IPS DF 6.9 (cell line): ENCODE measurements at regions not wholly inside any gene's neighbourhood (a gene's known extent, or its start where the extent isn't known, plus 50 kb on each side); places are given as distances from the start of the nearest gene placed in this dataset.
"Not testable (repeated sequence)": the region's sequence is repeated elsewhere in the genome, so short reads cannot be mapped to it uniquely, and the experiment has no call there.

ENCODE experiments used
- DNase-seq: peaks from one replicate; pipeline ENCODE4 v3.0.0-alpha.2; 2013; ENCODE audit warnings: low read depth, low spot score
- H3K27ac ChIP-seq: one replicate; pipeline ENCODE4 v1.5.1; 2013; ENCODE audit warnings: low read length, control low read depth
- H3K27me3 ChIP-seq: 2 replicates; pipeline ENCODE4 v1.6.1; 2013; ENCODE audit warnings: mild to moderate bottlenecking, low read length; ENCODE audit not compliant: control insufficient read depth, insufficient read depth
- H3K36me3 ChIP-seq: 2 replicates; pipeline ENCODE4 v1.6.1; 2013; ENCODE audit warnings: low read length; ENCODE audit not compliant: control insufficient read depth, insufficient read depth
- H3K4me1 ChIP-seq: 2 replicates; pipeline ENCODE4 v1.6.1; 2013; ENCODE audit warnings: low read length; ENCODE audit not compliant: control insufficient read depth, insufficient read depth
- H3K4me3 ChIP-seq: 2 replicates; pipeline ENCODE4 v1.5.1; 2013; ENCODE audit warnings: mild to moderate bottlenecking, low read length
- H3K9me3 ChIP-seq: 2 replicates; pipeline ENCODE4 v1.6.1; 2013; ENCODE audit warnings: low read length, inconsistent platforms; ENCODE audit not compliant: control insufficient read depth, insufficient read depth
- WGBS: extraction: QIAGEN DNeasy Blood & Tissue Kit; methylation state at CpG from one replicate; pipeline ENCODE4 v1.1.7; 2013; ENCODE audit warnings: mixed read lengths, missing lambda C conversion rate; ENCODE audit not compliant: insufficient read length, insufficient coverage; 5-methylcytosine and 5-hydroxymethylcytosine counted together

GRCh38 chr3:79957066-79957465, 189.3 kb upstream of the ROBO1 start:
- WGBS, result no CpG with 5 or more reads among the region's 6 CpGs
- H3K27ac ChIP-seq, result no peak overlapping the region

GRCh38 chr3:79954756-79955155, 187.0 kb upstream of the ROBO1 start:
- DNase-seq, result no peak
- Histone ChIP-seq H3K27me3 (no peaks in the 10 kb centered on the region), H3K4me1 (no peaks in the 10 kb centered on the region), H3K36me3 (no peaks in the 10 kb centered on the region), H3K4me3 (no peak overlapping the region), H3K27ac (no peak overlapping the region), H3K9me3 (no peaks in the 10 kb centered on the region)
- WGBS, result no CpG with 5 or more reads among the region's 5 CpGs

More at GRCh38 chr3:79957066-79957465, 189.3 kb upstream of the ROBO1 start:
- Histone ChIP-seq H3K4me1 (no peaks in the 10 kb centered on the region), H3K36me3 (no peaks in the 10 kb centered on the region), H3K9me3 (no peaks in the 10 kb centered on the region), H3K4me3 (no peak overlapping the region), H3K27me3 (no peaks in the 10 kb centered on the region)
- no peak for DNase-seq

GRCh38 chr3:79953591-79954101, 185.8 kb upstream of the ROBO1 start:
- no peaks in the 10 kb centered on the region for H3K36me3 ChIP-seq
- WGBS, result no CpG with 5 or more reads among the region's 2 CpGs
- H3K27ac ChIP-seq, result no peak overlapping the region
- no peak for DNase-seq
- no peaks in the 10 kb centered on the region for H3K4me1 ChIP-seq
- no peaks in the 10 kb centered on the region for H3K9me3 ChIP-seq
- H3K27me3 ChIP-seq, result no peaks in the 10 kb centered on the region
- no peak overlapping the region for H3K4me3 ChIP-seq

GRCh38 chr3:79951426-79951825, 183.6 kb upstream of the ROBO1 start:
- WGBS, result no CpG with 5 or more reads among the region's 23 CpGs
- not testable (repeated sequence) for H3K4me3 ChIP-seq, H3K4me1 ChIP-seq, H3K36me3 ChIP-seq, DNase-seq, H3K9me3 ChIP-seq, H3K27ac ChIP-seq, H3K27me3 ChIP-seq

- H3K36me3 ChIP-seq, result no peaks in the 10 kb centered on the region
- no peak overlapping the region for H3K4me3 ChIP-seq
- DNase-seq, result no peak
- no peaks in the 10 kb centered on the region for H3K4me1 ChIP-seq
- no peaks in the 10 kb centered on the region for H3K9me3 ChIP-seq
- no peaks in the 10 kb centered on the region for H3K27me3 ChIP-seq
- no peak overlapping the region for H3K27ac ChIP-seq
- no CpG with 5 or more reads among the region's 2 CpGs for WGBS
These were observed 180.2 kb upstream of the ROBO1 start for GRCh38 chr3:79947957-79948356.

GRCh38 chr3:79947469-79947868, 179.7 kb upstream of the ROBO1 start:
- Histone ChIP-seq H3K27ac (no peak overlapping the region), H3K4me1 (no peaks in the 10 kb centered on the region), H3K36me3 (no peaks in the 10 kb centered on the region), H3K4me3 (no peak overlapping the region), H3K9me3 (no peaks in the 10 kb centered on the region), H3K27me3 (no peaks in the 10 kb centered on the region)
- no CpG with 5 or more reads among the region's 1 CpG for WGBS
- DNase-seq, result no peak

GRCh38 chr3:79937567-79937966, 169.8 kb upstream of the ROBO1 start:
- no CpG with 5 or more reads among the region's 1 CpG for WGBS
- no peaks in the 10 kb centered on the region for H3K27me3 ChIP-seq
- H3K9me3 ChIP-seq, result no peaks in the 10 kb centered on the region
- H3K36me3 ChIP-seq, result no peaks in the 10 kb centered on the region
- H3K4me1 ChIP-seq, result no peaks in the 10 kb centered on the region
- no peak overlapping the region for H3K27ac ChIP-seq
- no peak overlapping the region for H3K4me3 ChIP-seq
- DNase-seq, result no peak

GRCh38 chr3:79930196-79930595, 162.4 kb upstream of the ROBO1 start:
- no peaks in the 10 kb centered on the region for H3K27me3 ChIP-seq
- H3K4me3 ChIP-seq, result no peak overlapping the region
- no CpG with 5 or more reads among the region's 8 CpGs for WGBS
- no peak for DNase-seq
- no peaks in the 10 kb centered on the region for H3K36me3 ChIP-seq
- H3K9me3 ChIP-seq, result no peaks in the 10 kb centered on the region
- H3K4me1 ChIP-seq, result no peaks in the 10 kb centered on the region
- H3K27ac ChIP-seq, result no peak overlapping the region

GRCh38 chr3:79928687-79929408, 161.1 kb upstream of the ROBO1 start:
- H3K4me3 ChIP-seq, result no peak overlapping the region
- no peaks in the 10 kb centered on the region for H3K9me3 ChIP-seq
- H3K27ac ChIP-seq, result no peak overlapping the region
- no peaks in the 10 kb centered on the region for H3K4me1 ChIP-seq
- no CpG with 5 or more reads among the region's 4 CpGs for WGBS
- H3K27me3 ChIP-seq, result no peaks in the 10 kb centered on the region
- H3K36me3 ChIP-seq, result no peaks in the 10 kb centered on the region
- no peak for DNase-seq

GRCh38 chr3:79926522-79926921, 158.7 kb upstream of the ROBO1 start:
- no peak overlapping the region for H3K4me3 ChIP-seq
- no peaks in the 10 kb centered on the region for H3K9me3 ChIP-seq
- no peak for DNase-seq
- H3K27ac ChIP-seq, result no peak overlapping the region
- H3K36me3 ChIP-seq, result no peaks in the 10 kb centered on the region
- WGBS, result no CpG with 5 or more reads among the region's 3 CpGs
- H3K4me1 ChIP-seq, result no peaks in the 10 kb centered on the region
- no peaks in the 10 kb centered on the region for H3K27me3 ChIP-seq

- no peaks in the 10 kb centered on the region for H3K27me3 ChIP-seq
- no peaks in the 10 kb centered on the region for H3K9me3 ChIP-seq
- H3K4me3 ChIP-seq, result no peak overlapping the region
- DNase-seq, result no peak
- H3K4me1 ChIP-seq, result no peaks in the 10 kb centered on the region
- H3K36me3 ChIP-seq, result no peaks in the 10 kb centered on the region
- no peak overlapping the region for H3K27ac ChIP-seq
These were observed 154.8 kb upstream of the ROBO1 start for GRCh38 chr3:79922633-79923032.
